GM03348 (cell line): ENCODE measurements at regions not wholly inside any gene's neighbourhood (a gene's known extent, or its start where the extent isn't known, plus 50 kb on each side); places are given as distances from the start of the nearest gene placed in this dataset.

Experiments used
- DNase-seq: peaks from one replicate; pipeline ENCODE4 v3.0.0; 2012; ENCODE audit warnings: low spot score

DNA sequence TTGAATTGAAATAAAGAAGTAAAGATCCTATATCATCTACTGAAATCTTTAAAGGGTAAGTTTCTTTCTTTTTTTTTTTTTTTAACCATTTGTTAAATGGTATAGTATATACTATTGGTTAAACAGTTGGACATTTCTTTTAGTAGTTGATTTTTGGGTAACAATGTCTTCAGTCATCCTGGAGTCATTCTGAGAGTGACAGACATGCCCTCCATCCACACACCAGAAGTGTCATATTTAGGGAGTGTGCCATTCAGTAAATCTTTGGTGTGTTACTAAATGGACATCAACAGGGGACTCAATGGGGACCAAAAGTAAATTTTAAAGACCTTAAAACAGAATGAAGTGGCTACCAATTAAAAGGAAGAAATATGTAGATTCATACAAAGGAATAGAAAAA is 50.8 kb upstream of the SLC39A10 start:
- no peak for DNase-seq

GRCh38 chr2:195604706-195605105 is 52.3 kb upstream of the SLC39A10 start:
- no peak for DNase-seq

- DNase-seq, result no peak
These were observed 53.0 kb upstream of the SLC39A10 start for GRCh38 chr2:195603998-195604397.

GRCh38 chr2:195603408-195603807 is 53.6 kb upstream of the SLC39A10 start:
- DNase-seq, result no peak

GRCh38 chr2:195602687-195603086 is 54.3 kb upstream of the SLC39A10 start:
- no peak for DNase-seq

GRCh38 chr2:195601361-195601760 is 55.7 kb upstream of the SLC39A10 start:
- peak; percentile 19 for DNase-seq

GRCh38 chr2:195600778-195601177 is 56.2 kb upstream of the SLC39A10 start:
- DNase-seq, result no peak

DNA sequence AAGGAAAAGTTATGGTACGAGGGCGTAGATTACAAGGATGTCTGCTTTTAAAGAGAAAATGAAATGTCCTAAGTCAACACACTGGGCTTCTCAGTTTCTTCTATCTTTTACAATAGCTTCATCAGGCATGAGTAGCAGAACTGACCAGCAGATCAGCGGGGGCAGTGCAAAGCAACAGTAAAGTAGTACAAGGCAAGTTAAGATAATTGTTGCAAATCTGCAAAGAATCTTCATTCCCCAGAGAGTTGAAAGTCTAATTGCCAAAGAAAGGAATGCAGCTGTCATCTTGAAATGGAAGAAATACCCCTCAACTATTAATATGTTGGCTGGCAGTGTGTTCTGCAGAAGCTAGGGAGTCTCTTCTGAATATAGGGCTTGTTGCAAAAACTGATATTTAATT is 60.2 kb upstream of the SLC39A10 start:
- DNase-seq, result no peak

- no peak for DNase-seq
These were observed 61.2 kb upstream of the SLC39A10 start for GRCh38 chr2:195595825-195596224.

- DNase-seq, result no peak
These were observed 61.9 kb upstream of the SLC39A10 start for GRCh38 chr2:195594919-195595694.

DNA sequence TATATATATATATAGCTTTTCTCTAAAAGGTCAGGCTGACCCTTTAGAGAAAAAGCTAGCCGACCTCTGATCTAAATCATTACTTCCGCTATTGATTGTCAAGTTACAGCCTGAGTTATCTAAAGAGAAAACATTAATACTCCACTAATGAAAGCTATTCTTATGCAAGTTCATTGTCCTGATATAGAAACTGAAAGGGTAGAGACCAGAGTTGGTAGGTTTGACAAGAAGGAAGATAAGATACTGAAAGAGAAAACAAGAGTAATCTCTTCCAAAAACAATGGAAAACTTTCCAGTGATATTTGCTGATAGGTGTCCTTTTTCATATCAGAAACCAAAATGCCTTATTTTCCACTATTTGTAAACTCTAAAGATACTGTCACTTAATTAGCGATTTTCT is 62.8 kb upstream of the SLC39A10 start:
- DNase-seq, result no peak

GRCh38 chr2:195592105-195592504 is 64.9 kb upstream of the SLC39A10 start:
- no peak for DNase-seq

GRCh38 chr2:195590861-195591205 is 66.2 kb upstream of the SLC39A10 start:
- no peak for DNase-seq

GRCh38 chr2:195590199-195590860 is 66.7 kb upstream of the SLC39A10 start:
- no peak for DNase-seq

GRCh38 chr2:195587966-195588365 is 69.1 kb upstream of the SLC39A10 start:
- DNase-seq, result no peak

DNA sequence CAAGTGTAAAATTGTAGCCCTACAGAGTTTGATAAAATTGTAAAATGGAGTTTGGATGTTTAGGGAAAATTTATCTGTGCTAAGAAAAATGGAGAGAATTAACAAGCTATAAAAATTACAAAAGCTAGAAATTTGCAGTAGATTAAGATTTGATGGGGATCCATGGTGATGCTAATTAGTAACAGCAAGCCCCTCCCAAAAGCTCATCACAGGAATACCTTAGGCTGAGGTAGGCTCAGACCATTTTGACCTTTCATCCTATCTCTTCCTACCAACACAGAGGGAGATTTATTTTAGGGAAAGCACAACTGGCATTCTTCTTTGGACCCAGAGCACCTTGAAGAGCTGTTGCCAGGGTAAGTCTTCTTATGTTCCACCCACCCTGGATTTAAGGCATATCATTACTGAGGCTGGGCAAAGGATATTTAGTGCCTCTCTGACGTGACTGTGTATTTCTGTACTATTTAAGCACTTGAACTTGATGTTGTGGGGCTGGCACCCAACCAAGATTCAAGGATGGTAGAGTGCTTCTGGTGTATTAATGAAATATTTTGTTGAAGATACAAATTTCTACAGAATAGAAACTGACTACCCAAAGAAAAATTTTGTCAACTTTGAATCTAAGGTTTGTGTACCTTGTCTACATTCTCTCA is 70.8 kb upstream of the SLC39A10 start:
- DNase-seq, result no peak

DNA sequence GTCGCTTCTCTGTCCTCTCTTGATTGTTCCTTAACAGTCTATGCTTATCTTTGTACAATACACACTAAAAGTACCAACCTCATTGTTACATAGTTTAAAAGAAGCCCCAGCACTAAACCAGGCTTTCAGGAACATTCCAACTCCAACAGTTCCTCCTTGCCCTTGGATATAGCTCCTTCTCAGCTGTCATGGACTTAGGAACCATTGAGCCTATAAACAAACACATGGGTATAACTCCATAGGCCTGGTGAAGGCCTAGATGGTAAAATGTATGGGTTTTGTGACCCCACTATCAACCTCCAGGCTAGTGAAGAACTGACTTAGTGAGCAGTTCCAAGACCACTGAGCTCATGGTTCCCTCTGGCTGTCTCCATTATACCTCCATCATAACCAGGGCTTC is 74.8 kb upstream of the SLC39A10 start:
- DNase-seq, result no peak

- no peak for DNase-seq
These were observed 77.1 kb upstream of the SLC39A10 start for GRCh38 chr2:195579776-195580555.

DNA sequence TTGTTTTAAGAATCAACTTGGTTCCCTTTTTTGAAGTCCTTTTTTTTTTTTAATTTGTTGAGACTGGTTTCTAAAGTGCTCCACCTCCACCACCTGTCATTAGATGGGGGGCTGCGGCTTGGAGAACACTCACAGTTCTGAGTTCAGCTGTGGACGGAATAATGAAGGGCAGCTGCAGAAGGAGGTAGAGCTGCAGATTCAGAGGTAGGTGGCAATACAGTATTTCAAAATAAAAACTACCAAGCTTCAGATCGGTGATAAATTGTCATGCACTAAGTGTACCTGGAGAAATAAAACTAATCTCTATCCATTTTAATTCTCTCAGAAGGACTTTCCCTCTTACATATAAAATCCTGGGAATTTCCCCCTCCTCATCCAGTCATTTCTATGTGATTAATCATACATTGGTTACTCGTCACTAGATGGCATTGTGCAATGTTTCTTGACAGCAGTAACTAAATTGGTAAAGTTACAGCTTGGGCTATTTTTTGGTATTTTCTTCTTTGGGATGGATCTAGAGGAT is 81.1 kb upstream of the SLC39A10 start:
- peak; percentile 79 for DNase-seq

DNA sequence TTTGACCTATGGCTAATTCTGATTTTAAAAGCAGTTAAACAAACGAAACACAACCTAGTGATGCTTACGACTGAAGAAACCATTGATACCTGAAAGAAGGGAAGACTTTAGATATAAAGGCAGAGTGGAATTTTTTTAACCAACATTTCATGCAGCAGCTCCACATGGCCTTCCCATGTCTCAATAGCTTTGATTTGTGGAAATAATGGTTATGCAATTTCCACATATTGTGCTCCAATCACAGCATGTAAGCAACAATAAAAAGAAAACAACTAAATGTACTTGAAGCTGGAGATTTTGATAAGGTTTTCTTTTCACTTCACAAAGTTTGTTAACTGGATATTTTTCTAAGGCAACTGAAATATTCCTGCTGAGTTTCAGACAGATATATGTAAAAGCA is 82.0 kb upstream of the SLC39A10 start:
- DNase-seq, result peak; percentile 18

GRCh38 chr2:195574312-195574711 is 82.7 kb upstream of the SLC39A10 start:
- no peak for DNase-seq
